Tibial nerve (tissue), 4 donors: ENCODE measurements at regions not wholly inside any gene's neighbourhood (a gene's known extent, or its start where the extent isn't known, plus 50 kb on each side); places are given as distances from the start of the nearest gene placed in this dataset.

Experiments
- DNase-seq, 2 donors: peaks; one replicate each; pipeline ENCODE4 v3.0.0-alpha.2; 2019; ENCODE audit warnings: low spot score in 2 of 2
- H3K27ac ChIP-seq, 4 donors: fragments of 200-600 bp; sonication (generic) in 3 of 4; one replicate each; pipeline ENCODE4 v1.5.1; 2017 to 2019; ENCODE audit warnings: mild to moderate bottlenecking in 1 of 4
- H3K27me3 ChIP-seq, 2 donors: fragments of 200-600 bp; sonication (generic) in 1 of 2; one replicate each; pipeline versions ENCODE4 v1.5.1 to v1.6.0; 2017 to 2019
- H3K36me3 ChIP-seq, 3 donors: fragments of 200-600 bp; sonication (generic); one replicate each; pipeline ENCODE4 v1.5.1; 2018 to 2019
- H3K4me1 ChIP-seq, 4 donors: fragments of 200-600 bp; sonication (generic) in 3 of 4; one replicate each; pipeline ENCODE4 v1.5.1; 2017 to 2019
- H3K4me3 ChIP-seq, 4 donors: fragments of 200-600 bp; sonication (generic) in 3 of 4; one replicate each; pipeline ENCODE4 v1.5.1; 2017 to 2019; ENCODE audit warnings: mild to moderate bottlenecking in 1 of 4, moderate library complexity in 1 of 4
- H3K9me3 ChIP-seq, 4 donors: fragments of 200-600 bp; sonication (generic) in 3 of 4; one replicate each; pipeline ENCODE4 v1.5.1; 2017 to 2019
- EP300 ChIP-seq, 2 donors: sonication (generic); formaldehyde crosslinking; IDR thresholded peaks; one replicate each; pipeline ENCODE4 v1.6.1; 2017; ENCODE audit warnings: antibody characterized with exemption in 2 of 2, mild to moderate bottlenecking in 1 of 2
- POLR2A ChIP-seq, 2 donors: fragments of 450-650 bp; IDR thresholded peaks; one replicate each; pipeline ENCODE4 v1.6.1; 2017; ENCODE audit warnings: antibody characterized with exemption in 2 of 2, mild to moderate bottlenecking in 2 of 2, moderate library complexity in 2 of 2
- WGBS, 2 donors: methylation state at CpG; one replicate each; pipeline ENCODE4 v1.1.5; 2018; 5-methylcytosine and 5-hydroxymethylcytosine counted together
- TF ChIP-seq, protein P1 (sequence below), 5 experiments: fragments of 200-600 bp in 3 of 5; fragments of 450-650 bp in 2 of 5; sonication (generic) in 3 of 5; IDR thresholded peaks; one replicate each; pipeline ENCODE4 v1.5.1; 2016 to 2019; ENCODE audit warnings: antibody characterized with exemption in 5 of 5, mild to moderate bottlenecking in 3 of 5, moderate library complexity in 2 of 5

DNA sequence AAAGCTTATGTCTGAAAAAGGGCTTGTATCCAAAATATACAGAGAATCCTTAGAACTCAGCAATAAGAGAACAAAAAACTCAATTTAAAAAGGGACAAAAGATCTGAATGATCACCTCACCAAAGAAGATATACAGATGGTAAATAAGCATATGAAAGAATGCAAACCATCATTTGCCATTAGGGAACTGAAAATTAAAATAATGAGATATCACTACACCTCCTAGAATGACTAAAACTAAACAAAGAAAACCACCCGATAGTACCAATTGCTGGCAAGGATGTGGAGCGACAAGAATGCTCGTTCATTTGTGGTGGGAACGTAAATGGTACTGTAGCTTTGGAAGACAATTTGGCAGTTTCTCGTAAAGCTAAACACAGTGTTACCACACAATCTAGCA lies 66.9 kb upstream of the MPHOSPH6 start:
- Histone ChIP-seq H3K4me3 (no peak overlapping the region), H3K36me3 (no peaks in the 10 kb centered on the region), H3K4me1 (no peaks in the 10 kb centered on the region), H3K27me3 (no peaks in the 10 kb centered on the region), H3K27ac (no peak overlapping the region), H3K9me3 (no peaks in the 10 kb centered on the region)
- TF ChIP-seq, protein P1, sequence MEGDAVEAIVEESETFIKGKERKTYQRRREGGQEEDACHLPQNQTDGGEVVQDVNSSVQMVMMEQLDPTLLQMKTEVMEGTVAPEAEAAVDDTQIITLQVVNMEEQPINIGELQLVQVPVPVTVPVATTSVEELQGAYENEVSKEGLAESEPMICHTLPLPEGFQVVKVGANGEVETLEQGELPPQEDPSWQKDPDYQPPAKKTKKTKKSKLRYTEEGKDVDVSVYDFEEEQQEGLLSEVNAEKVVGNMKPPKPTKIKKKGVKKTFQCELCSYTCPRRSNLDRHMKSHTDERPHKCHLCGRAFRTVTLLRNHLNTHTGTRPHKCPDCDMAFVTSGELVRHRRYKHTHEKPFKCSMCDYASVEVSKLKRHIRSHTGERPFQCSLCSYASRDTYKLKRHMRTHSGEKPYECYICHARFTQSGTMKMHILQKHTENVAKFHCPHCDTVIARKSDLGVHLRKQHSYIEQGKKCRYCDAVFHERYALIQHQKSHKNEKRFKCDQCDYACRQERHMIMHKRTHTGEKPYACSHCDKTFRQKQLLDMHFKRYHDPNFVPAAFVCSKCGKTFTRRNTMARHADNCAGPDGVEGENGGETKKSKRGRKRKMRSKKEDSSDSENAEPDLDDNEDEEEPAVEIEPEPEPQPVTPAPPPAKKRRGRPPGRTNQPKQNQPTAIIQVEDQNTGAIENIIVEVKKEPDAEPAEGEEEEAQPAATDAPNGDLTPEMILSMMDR (IDR thresholded peaks at IDR 0.05): no peak
- no peak for DNase-seq
- 79 to 89% methylated on average over 5 of the region's 5 CpGs for WGBS, 2 donors

DNA sequence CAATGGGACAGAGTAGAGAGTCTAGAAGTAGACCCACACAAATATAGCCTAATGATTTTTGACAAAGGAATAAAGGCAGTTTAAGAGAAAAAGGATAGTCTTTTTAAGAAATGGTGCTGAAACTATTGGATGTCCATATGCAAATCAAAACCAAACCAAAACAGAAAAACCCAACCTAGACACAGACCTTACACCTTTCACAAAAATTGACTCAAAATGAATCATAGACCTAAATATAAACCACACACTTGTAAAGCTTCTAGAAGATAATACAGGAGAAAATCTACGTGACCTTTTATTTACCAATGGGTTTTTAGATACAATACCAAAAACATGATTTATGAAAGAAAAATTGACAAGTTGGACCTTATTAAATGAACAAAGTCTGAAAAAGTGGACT lies 66.4 kb upstream of the MPHOSPH6 start:
- 81 to 86% methylated on average over 1 of the region's 1 CpG for WGBS, 2 donors
- Histone ChIP-seq H3K27me3 (no peaks in the 10 kb centered on the region), H3K9me3 (no peaks in the 10 kb centered on the region), H3K27ac (no peak overlapping the region), H3K4me3 (no peak overlapping the region), H3K36me3 (no peaks in the 10 kb centered on the region), H3K4me1 (no peaks in the 10 kb centered on the region)
- TF ChIP-seq POLR2A (IDR thresholded peaks at IDR 0.05) (no peak), EP300 (IDR thresholded peaks at IDR 0.05) (no peak)
- TF ChIP-seq, protein P1 (IDR thresholded peaks at IDR 0.05): no peak
- DNase-seq: no peak

DNA sequence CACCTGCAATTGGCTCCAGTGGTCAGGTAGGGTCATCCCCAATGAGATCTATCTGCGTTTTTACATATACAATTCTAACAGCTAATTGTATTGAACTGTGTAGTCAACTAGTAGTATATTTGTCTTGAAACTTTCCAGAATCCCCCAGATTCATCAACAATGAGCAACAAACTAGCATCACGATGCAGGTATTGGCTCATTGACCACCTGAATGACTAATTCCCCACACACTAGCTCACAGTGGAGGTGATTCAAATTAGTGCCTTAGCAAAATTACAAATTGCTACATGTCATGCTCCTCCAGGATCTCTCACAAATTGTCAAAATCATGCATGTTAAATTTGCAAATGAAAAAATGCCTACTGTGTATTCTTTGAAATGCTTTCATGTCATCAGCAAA lies 62.8 kb upstream of the MPHOSPH6 start:
- Histone ChIP-seq H3K9me3 (no peaks in the 10 kb centered on the region), H3K36me3 (no peaks in the 10 kb centered on the region), H3K27me3 (no peaks in the 10 kb centered on the region), H3K4me3 (no peak overlapping the region), H3K27ac (no peak overlapping the region), H3K4me1 (no peaks in the 10 kb centered on the region)
- TF ChIP-seq, protein P1 (IDR thresholded peaks at IDR 0.05): no peak
- TF ChIP-seq EP300 (IDR thresholded peaks at IDR 0.05) (no peak), POLR2A (IDR thresholded peaks at IDR 0.05) (no peak)
- 60 to 88% methylated on average over 2 of the region's 2 CpGs for WGBS, 2 donors
- no peak for DNase-seq

DNA sequence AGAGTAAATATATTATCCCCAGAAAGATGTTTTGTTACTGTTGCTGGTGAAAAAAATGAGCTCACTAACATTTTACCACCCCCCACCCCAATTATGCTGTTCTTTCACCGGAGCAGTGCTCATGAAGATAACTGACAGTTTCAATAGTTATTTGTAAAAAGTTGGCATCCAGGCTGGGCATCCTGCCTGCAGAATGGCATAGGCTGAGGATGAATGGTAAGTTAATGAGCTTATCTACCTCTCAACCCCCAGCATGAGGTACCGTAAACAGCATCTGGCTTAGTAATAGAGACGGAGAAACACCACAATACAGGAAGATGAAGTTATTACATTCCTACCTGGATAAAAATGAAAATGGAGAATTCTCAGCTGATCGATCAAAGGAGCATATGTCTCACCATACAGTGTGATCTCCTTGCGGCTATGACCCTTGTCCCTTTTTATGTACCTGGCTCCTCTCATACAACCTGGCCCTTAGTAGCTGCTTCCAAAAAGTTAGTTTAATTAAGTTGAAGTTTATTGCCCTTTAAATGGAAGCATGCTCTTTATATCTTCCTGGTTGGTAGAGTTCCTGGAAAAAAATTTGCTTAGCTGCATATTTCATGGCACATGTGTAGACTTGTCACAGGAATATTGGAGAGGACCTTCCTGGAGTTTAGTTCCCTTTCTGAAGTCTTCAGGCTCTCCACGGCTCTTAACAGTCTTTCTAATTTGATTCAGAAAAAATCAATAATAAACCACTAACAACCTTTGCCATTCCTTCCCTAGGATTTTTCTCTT lies 61.2 kb upstream of the MPHOSPH6 start:
- no peak overlapping the region for H3K27ac ChIP-seq
- WGBS, 2 donors: 74 to 82% methylated on average over 6 of the region's 6 CpGs

More for the DNA sequence above, 61.2 kb upstream of the MPHOSPH6 start:
- H3K36me3 ChIP-seq: no peaks in the 10 kb centered on the region
- H3K27me3 ChIP-seq: no peaks in the 10 kb centered on the region
- no peak for DNase-seq
- no peak overlapping the region for H3K4me3 ChIP-seq
- H3K4me1 ChIP-seq: no peaks in the 10 kb centered on the region
- H3K9me3 ChIP-seq: no peaks in the 10 kb centered on the region
- TF ChIP-seq, protein P1 (IDR thresholded peaks at IDR 0.05): no peak
- TF ChIP-seq POLR2A (IDR thresholded peaks at IDR 0.05) (no peak), EP300 (IDR thresholded peaks at IDR 0.05) (no peak)
